DOHH2 (cell line): ENCODE measurements at regions not wholly inside any gene's neighbourhood (a gene's known extent, or its start where the extent isn't known, plus 50 kb on each side); places are given as distances from the start of the nearest gene placed in this dataset.

Experiments used
- EZH2phosphoT487 ChIP-seq: fragments of 200-600 bp; sonication (generic); IDR thresholded peaks from 2 replicates; pipeline ENCODE4 v1.6.1; 2017; ENCODE audit warnings: borderline replicate concordance, mild to moderate bottlenecking, antibody characterized with exemption, low read length, moderate library complexity, mixed read lengths
- TF ChIP-seq, protein P1 (sequence below): fragments of 200-600 bp; sonication (generic); IDR thresholded peaks from one replicate; pipeline ENCODE4 v1.5.1; 2014; ENCODE audit warnings: antibody characterized with exemption, mild to moderate bottlenecking, low read depth, low read length; ENCODE audit not compliant: poor library complexity, severe bottlenecking

DNA sequence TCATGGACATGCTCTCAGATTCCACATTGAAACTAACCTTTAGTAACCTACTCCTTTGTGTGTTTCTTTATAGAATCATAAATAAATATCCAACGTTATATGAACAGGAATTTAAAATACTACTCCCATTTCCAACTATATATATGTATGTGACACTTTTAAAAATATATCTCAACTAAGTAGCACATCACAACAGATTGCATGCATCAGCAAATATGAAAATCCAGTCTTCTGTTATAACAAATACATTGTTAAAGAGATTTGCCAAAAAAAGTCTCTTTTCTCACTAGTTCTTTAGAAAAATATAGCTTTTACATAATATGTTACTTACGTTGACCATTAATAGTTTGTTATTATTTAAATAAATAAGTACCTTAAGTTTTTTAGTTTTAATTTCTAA is 1608.6 kb upstream of the RAG2 start:
- TF ChIP-seq, protein P1, sequence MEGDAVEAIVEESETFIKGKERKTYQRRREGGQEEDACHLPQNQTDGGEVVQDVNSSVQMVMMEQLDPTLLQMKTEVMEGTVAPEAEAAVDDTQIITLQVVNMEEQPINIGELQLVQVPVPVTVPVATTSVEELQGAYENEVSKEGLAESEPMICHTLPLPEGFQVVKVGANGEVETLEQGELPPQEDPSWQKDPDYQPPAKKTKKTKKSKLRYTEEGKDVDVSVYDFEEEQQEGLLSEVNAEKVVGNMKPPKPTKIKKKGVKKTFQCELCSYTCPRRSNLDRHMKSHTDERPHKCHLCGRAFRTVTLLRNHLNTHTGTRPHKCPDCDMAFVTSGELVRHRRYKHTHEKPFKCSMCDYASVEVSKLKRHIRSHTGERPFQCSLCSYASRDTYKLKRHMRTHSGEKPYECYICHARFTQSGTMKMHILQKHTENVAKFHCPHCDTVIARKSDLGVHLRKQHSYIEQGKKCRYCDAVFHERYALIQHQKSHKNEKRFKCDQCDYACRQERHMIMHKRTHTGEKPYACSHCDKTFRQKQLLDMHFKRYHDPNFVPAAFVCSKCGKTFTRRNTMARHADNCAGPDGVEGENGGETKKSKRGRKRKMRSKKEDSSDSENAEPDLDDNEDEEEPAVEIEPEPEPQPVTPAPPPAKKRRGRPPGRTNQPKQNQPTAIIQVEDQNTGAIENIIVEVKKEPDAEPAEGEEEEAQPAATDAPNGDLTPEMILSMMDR, result no peak
- TF ChIP-seq EZH2phosphoT487, result no peak
